Erythroblast (primary cell): ENCODE measurements at regions not wholly inside any gene's neighbourhood (a gene's known extent, or its start where the extent isn't known, plus 50 kb on each side); places are given as distances from the start of the nearest gene placed in this dataset.

Experiments used
- GATA1 ChIP-seq: IDR thresholded peaks from 2 replicates; pipeline ENCODE4 v1.6.1; 2011; ENCODE audit warnings: low read depth, mild to moderate bottlenecking, control low read depth, low read length, moderate library complexity
- POLR2A ChIP-seq: IDR thresholded peaks from 2 replicates; pipeline ENCODE4 v1.6.1; 2011; ENCODE audit warnings: mild to moderate bottlenecking, low read length

GRCh38 chr10:78211561-78212051 lies 177.9 kb downstream of the RPS24 start:
- no peak for TF ChIP-seq POLR2A
- TF ChIP-seq GATA1, result no peak
